T-cell (primary cell): ENCODE measurements at regions not wholly inside any gene's neighbourhood (a gene's known extent, or its start where the extent isn't known, plus 50 kb on each side); places are given as distances from the start of the nearest gene placed in this dataset.

Experiments
- ATAC-seq, 4 experiments: fragments of 200-7000 bp in 3 of 4; fragments of 150-1000 bp in 1 of 4; cut with Tn5 transposase; replicated peaks in 1 of 4; 1 replicate in 3 of 4; 2 replicates in 1 of 4; pipeline ENCODE4 v1.10.0; 2021; ENCODE audit warnings: moderate library complexity in 3 of 4, mild to moderate bottlenecking in 2 of 4, moderate number of reproducible peaks in 1 of 4
- CTCF ChIA-PET, 2 donors: fragments of 300-600 bp; sonication (Branson Sonifier 250); formaldehyde crosslinking; loops; one replicate each; lab custom pipeline; 2022; ENCODE audit warnings: antibody characterized with exemption in 2 of 2; lab: Charles Lee
- POLR2A ChIA-PET, 2 donors: fragments of 300-600 bp; sonication (Branson Sonifier 250); formaldehyde crosslinking; loops; one replicate each; lab custom pipeline; 2022; ENCODE audit warnings: antibody characterized with exemption in 2 of 2; lab: Charles Lee
- DNase-seq, 35 experiments: peaks; one replicate each; pipeline versions ENCODE4 v3.0.0 to v3.0.0-alpha.2; 2013 to 2023
- H3K27ac ChIP-seq: one replicate; pipeline ENCODE4 v1.5.1; 2013; ENCODE audit warnings: low read length
- H3K27me3 ChIP-seq, 2 experiments: replicated peaks in 1 of 2; 1 replicate in 1 of 2; 2 replicates in 1 of 2; pipeline versions ENCODE4 v1.6.1 to v1.7.0; 2013; ENCODE audit warnings: low read length in 1 of 2, mixed read lengths in 1 of 2; ENCODE audit not compliant: control insufficient read depth in 2 of 2, insufficient read depth in 2 of 2; ENCODE audit errors: extremely low read depth in 1 of 2
- H3K36me3 ChIP-seq, 2 donors: 1 replicate in 1 of 2; 2 replicates in 1 of 2; pipeline versions ENCODE4 v1.6.1 to v1.7.0; 2013; ENCODE audit warnings: low read length in 1 of 2; ENCODE audit not compliant: control insufficient read depth in 2 of 2, insufficient read depth in 1 of 2; ENCODE audit errors: extremely low read depth in 1 of 2
- H3K4me1 ChIP-seq, 2 experiments: 1 replicate in 1 of 2; 2 replicates in 1 of 2; pipeline versions ENCODE4 v1.6.1 to v1.7.0; 2013; ENCODE audit warnings: low read length in 2 of 2, mixed read lengths in 1 of 2; ENCODE audit not compliant: insufficient read depth in 2 of 2, control insufficient read depth in 1 of 2; ENCODE audit errors: extremely low read depth in 1 of 2
- H3K4me3 ChIP-seq, 2 donors: 1 replicate in 1 of 2; 2 replicates in 1 of 2; pipeline versions ENCODE4 v1.5.1 to v1.7.0; 2013; ENCODE audit warnings: mild to moderate bottlenecking in 2 of 2, low read length in 1 of 2, moderate library complexity in 1 of 2; ENCODE audit not compliant: control insufficient read depth in 1 of 2; ENCODE audit errors: extremely low read depth in 1 of 2
- H3K9me3 ChIP-seq: 2 replicates; pipeline ENCODE4 v1.7.0; 2013
- H3K27ac Mint-ChIP-seq, 2 donors: one replicate each; pipeline ENCODE4 v1.8.0; 2020 to 2021; ENCODE audit warnings: mild to moderate bottlenecking in 2 of 2, mixed read lengths in 2 of 2
- H3K27me3 Mint-ChIP-seq, 2 donors: one replicate each; pipeline ENCODE4 v1.8.0; 2021 to 2022; ENCODE audit warnings: mixed read lengths in 2 of 2
- H3K36me3 Mint-ChIP-seq: one replicate; pipeline ENCODE4 v1.8.0; 2021; ENCODE audit warnings: mixed read lengths
- H3K4me1 Mint-ChIP-seq, 3 donors: one replicate each; pipeline ENCODE4 v1.8.0; 2020 to 2022; ENCODE audit warnings: mixed read lengths in 3 of 3, mild to moderate bottlenecking in 1 of 3
- H3K4me3 Mint-ChIP-seq, 3 donors: one replicate each; pipeline ENCODE4 v1.8.0; 2020 to 2022; ENCODE audit warnings: mild to moderate bottlenecking in 3 of 3, mixed read lengths in 3 of 3, moderate library complexity in 3 of 3
- H3K9me3 Mint-ChIP-seq, 3 donors: one replicate each; pipeline ENCODE4 v1.8.0; 2020 to 2022; ENCODE audit warnings: mixed read lengths in 3 of 3
- WGBS: methylation state at CpG from one replicate; pipeline ENCODE4 v1.1.5; 2013; ENCODE audit warnings: missing lambda C conversion rate; ENCODE audit not compliant: insufficient coverage; 5-methylcytosine and 5-hydroxymethylcytosine counted together

DNA sequence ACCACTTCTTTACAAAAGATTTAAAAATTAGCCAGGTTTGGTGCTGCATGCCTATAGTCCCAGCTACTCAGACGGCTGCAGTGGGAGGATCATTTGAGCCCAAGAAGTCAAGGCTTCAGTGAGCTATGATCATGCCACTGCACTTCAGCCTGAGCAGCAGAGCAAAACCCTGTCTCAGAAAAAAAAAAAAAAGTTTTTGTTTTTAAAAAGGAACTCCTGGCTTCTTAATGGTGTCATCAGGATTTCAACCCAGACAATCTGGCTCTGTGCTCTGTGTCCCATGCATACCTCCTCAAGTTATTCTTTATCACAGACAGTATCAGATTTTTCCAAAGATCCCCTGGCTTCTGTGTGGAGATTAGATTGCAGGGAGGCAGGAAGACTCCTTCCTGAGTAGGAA lies 64.2 kb upstream of the IL12A start:
- ChIA-PET CTCF (interaction anchor here in 1 of 2 donors (0.7 kb wide), 1 partner anchor 125 kb away, joined by 3 read pairs; no protein-coding TSS in a partner anchor), POLR2A (no interaction called here)
- Mint-ChIP-seq H3K9me3 (no peaks in the 10 kb centered on the region), H3K4me3 (no peak overlapping the region), H3K27me3 (peaks cover 0 to 1% of the 10 kb centered on the region in 2 donors), H3K4me1 (peaks cover 0 to 3% (median 1%) of the 10 kb centered on the region in 3 donors), H3K36me3 (no peaks in the 10 kb centered on the region), H3K27ac (no peak overlapping the region)
- no CpG with 5 or more reads among the region's 1 CpG for WGBS
- Histone ChIP-seq H3K27ac (no peak overlapping the region), H3K4me3 (no peak overlapping the region), H3K4me1 (no peaks in the 10 kb centered on the region), H3K9me3 (no peaks in the 10 kb centered on the region), H3K36me3 (no peaks in the 10 kb centered on the region), H3K27me3 (no peaks in the 10 kb centered on the region)
- no peak for ATAC-seq
- no peak for DNase-seq

DNA sequence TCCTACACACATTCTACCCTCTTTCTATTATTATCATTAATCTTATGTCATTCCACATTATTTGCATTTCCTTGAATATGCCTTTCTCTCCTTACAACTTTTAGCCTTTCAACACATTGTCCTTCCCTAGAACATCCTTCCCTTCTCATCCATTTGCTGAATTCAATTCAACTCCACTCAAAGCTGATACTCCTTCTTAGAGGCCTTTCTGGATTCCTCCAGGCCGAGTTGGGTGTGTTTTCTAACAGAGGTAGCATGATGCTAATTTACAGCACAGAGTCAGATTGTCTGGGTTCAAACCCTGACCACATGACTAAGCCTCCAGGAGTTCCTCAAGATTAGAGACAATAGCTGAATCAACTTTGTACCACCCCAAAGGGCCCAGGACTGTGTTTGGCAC lies 63.4 kb upstream of the IL12A start:
- H3K27ac ChIP-seq, result no peak overlapping the region
- Mint-ChIP-seq H3K9me3 (no peaks in the 10 kb centered on the region), H3K27ac (no peak overlapping the region), H3K4me1 (peaks cover 0 to 4% (median 3%) of the 10 kb centered on the region in 3 donors), H3K36me3 (no peaks in the 10 kb centered on the region), H3K4me3 (no peak overlapping the region), H3K27me3 (no peaks in the 10 kb centered on the region)
- no CpG with 5 or more reads among the region's 1 CpG for WGBS
- ATAC-seq (no peak), DNase-seq (no peak)
- H3K27me3 ChIP-seq, result no peaks in the 10 kb centered on the region
- CTCF ChIA-PET, result no interaction called here
- H3K36me3 ChIP-seq, result no peaks in the 10 kb centered on the region
- POLR2A ChIA-PET, result no interaction called here
- H3K4me3 ChIP-seq, result no peak overlapping the region
- H3K9me3 ChIP-seq, result no peaks in the 10 kb centered on the region
- no peaks in the 10 kb centered on the region for H3K4me1 ChIP-seq

DNA sequence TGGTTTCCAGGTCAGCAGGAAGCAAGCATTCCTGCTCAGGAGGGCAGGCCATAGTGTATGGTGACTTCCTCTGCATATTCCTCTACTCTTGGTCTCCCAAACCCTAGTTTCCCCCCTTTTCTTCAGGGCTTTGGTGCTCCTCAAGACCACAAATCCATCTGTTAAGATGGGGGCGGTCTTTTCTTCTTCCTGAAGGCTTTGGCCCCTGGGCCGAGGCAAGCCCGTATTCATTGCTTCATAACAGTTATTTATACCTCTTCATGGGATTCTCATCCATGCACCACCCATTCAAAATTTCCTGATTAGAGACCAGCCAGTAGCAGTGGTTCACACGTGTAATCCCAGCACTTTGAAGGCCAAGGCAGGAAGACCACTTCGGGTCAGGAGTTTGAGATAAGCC lies 62.1 kb upstream of the IL12A start:
- Mint-ChIP-seq H3K27ac (no peak overlapping the region), H3K36me3 (no peaks in the 10 kb centered on the region), H3K4me1 (peaks cover 0 to 4% (median 3%) of the 10 kb centered on the region in 3 donors), H3K4me3 (no peak overlapping the region), H3K27me3 (no peaks in the 10 kb centered on the region), H3K9me3 (no peaks in the 10 kb centered on the region)
- Histone ChIP-seq H3K36me3 (no peaks in the 10 kb centered on the region), H3K4me3 (no peak overlapping the region), H3K9me3 (no peaks in the 10 kb centered on the region), H3K4me1 (no peaks in the 10 kb centered on the region), H3K27me3 (no peaks in the 10 kb centered on the region), H3K27ac (no peak overlapping the region)
- ATAC-seq (no peak), DNase-seq (no peak)
- ChIA-PET CTCF (no interaction called here), POLR2A (no interaction called here)
- 90% methylated on average over 3 of the region's 5 CpGs for WGBS

DNA sequence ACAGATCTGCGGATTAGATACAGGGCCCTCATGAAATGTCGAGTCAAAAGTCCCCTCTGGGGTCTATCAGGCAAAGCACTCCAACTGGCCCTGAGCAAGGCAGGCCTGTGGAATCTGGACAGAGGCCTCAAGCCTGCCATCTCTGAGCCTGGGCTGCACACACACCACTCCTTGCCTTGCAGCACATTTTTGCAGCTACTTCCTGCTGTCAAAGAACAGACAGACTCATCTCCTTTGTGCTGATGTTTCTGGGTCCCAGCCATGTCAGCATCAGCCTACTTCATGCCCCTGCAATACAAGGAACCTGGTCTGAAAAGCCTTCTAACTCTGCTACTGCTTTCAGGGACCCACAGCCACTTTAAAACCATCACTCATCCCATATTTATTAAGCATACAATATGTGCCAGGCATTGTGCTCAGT lies 60.6 kb upstream of the IL12A start:
- H3K9me3 ChIP-seq, result no peaks in the 10 kb centered on the region
- H3K4me3 ChIP-seq, result no peak overlapping the region
- POLR2A ChIA-PET, result no interaction called here
- WGBS, result 83% methylated on average over 2 of the region's 2 CpGs
- no peak overlapping the region for H3K27ac ChIP-seq
- peaks cover 0 to 3% (median 2%) of the 10 kb centered on the region in 3 donors for H3K9me3 Mint-ChIP-seq
- H3K36me3 ChIP-seq, result no peaks in the 10 kb centered on the region
- H3K36me3 Mint-ChIP-seq, result no peaks in the 10 kb centered on the region
- no peak for ATAC-seq
- H3K4me3 Mint-ChIP-seq, result no peak overlapping the region
- no peaks in the 10 kb centered on the region for H3K27me3 ChIP-seq
- CTCF ChIA-PET, result no interaction called here
- H3K27ac Mint-ChIP-seq, result no peak overlapping the region
- H3K4me1 ChIP-seq, result no peaks in the 10 kb centered on the region
- no peak for DNase-seq
- peaks cover 0 to 4% of the 10 kb centered on the region in 2 donors for H3K27me3 Mint-ChIP-seq
- H3K4me1 Mint-ChIP-seq, result peaks cover 0 to 4% (median 1%) of the 10 kb centered on the region in 3 donors

DNA sequence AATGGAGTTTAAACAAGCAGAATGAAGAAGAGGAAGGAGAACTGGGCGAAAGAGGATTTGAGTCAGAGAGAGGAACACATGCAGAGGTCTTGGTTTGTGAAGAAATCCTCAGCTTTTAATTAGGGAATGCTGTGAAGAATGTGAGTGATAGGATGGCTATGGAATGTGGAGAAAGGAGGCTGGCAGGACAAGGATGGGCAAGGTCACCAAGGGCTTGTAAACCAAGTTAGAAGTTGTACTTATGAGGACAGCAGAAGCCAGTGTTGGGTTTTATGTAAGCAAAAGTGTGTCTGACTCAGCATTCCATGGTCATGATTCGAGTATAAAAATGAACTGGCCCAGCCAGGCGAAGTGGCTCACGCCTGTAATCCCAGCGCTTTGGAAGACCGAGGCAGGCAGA lies 60.0 kb upstream of the IL12A start:
- Histone ChIP-seq H3K4me3 (no peak overlapping the region), H3K4me1 (no peaks in the 10 kb centered on the region), H3K9me3 (no peaks in the 10 kb centered on the region), H3K27me3 (no peaks in the 10 kb centered on the region), H3K27ac (no peak overlapping the region), H3K36me3 (no peaks in the 10 kb centered on the region)
- peaks cover 0 to 4% (median 0%) of the 10 kb centered on the region in 3 donors for H3K4me1 Mint-ChIP-seq
- WGBS, result 91% methylated on average over 6 of the region's 6 CpGs
- H3K9me3 Mint-ChIP-seq, result peaks cover 0 to 8% (median 8%) of the 10 kb centered on the region in 3 donors
- peaks cover 0 to 4% of the 10 kb centered on the region in 2 donors for H3K27me3 Mint-ChIP-seq
- DNase-seq (no peak), ATAC-seq (no peak)
- H3K4me3 Mint-ChIP-seq, result no peak overlapping the region
- ChIA-PET CTCF (interaction anchor here in 1 of 2 donors (1.2 kb wide), 1 partner anchor 78 kb away, joined by 5 read pairs; no protein-coding TSS in a partner anchor), POLR2A (no interaction called here)
- H3K36me3 Mint-ChIP-seq, result no peaks in the 10 kb centered on the region
- no peak overlapping the region for H3K27ac Mint-ChIP-seq

DNA sequence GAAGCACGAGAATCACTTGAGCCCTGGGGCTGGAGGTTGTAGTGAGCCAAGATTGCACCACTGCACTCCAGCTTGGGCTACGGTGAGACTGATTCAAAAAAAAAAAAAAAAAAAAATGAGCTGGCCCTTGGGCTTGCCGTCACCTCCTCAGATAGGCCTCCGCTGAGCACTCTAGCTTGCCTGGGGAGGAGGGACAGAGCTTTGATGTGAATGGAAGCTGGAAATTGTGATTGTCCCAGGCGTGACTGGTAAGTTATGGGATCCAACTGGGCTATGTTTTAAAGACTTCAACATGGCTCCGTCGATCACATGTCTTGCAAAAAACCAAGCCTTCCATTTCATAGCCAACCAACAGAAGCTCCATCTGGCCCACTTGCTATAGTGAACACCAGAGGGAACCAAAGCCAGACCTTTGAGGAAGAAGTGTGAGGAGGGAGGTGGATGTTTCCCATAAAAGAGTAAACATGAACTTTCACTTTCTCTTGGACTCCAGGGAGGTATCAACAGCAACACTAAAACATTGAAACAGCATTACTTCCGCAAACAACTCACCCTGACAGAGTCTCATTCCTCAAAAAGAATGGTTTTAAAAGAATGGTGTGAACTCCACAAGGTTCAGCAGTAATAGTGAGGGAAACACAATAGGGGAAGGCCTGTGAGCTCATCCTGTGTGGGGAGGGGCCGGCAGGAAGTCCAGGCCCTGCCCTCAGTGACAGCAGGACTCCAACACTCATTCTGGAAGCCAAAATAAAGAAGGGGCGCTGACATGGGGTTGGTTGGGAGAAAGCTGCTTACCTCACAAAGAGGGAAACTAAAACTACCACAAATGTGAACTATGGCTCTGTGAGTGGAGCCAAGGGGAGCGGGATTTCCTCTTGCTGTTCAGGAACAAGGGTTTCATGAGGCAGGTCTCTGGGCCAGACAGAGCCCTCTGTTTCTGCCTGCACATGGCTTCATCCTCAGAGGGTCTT lies 59.2 kb upstream of the IL12A start:
- no peak overlapping the region for H3K4me3 ChIP-seq
- H3K4me1 Mint-ChIP-seq, result peaks cover 0 to 4% (median 0%) of the 10 kb centered on the region in 3 donors
- H3K4me3 Mint-ChIP-seq, result no peak overlapping the region
- CTCF ChIA-PET, result interaction anchor here (0.6 to 1.2 kb wide), 4 partner anchors 13 to 756 kb away, joined by 3 to 9 read pairs (median 4); no protein-coding TSS in a partner anchor
- peaks cover 2 to 13% (median 9%) of the 10 kb centered on the region in 3 donors for H3K9me3 Mint-ChIP-seq
- H3K4me1 ChIP-seq, result no peaks in the 10 kb centered on the region
- no peaks in the 10 kb centered on the region for H3K27me3 ChIP-seq
- peaks cover 0 to 4% of the 10 kb centered on the region in 2 donors for H3K27me3 Mint-ChIP-seq
- WGBS, result 85% methylated on average over 4 of the region's 11 CpGs
- POLR2A ChIA-PET, result no interaction called here
- H3K27ac Mint-ChIP-seq, result peak overlapping the region in 1 of 2 donors; percentile 12
- no peak overlapping the region for H3K27ac ChIP-seq
- H3K9me3 ChIP-seq, result no peaks in the 10 kb centered on the region
- H3K36me3 Mint-ChIP-seq, result peaks cover under 1% of the 10 kb centered on the region
- peak in 1 of 35 experiments; percentile 4 for DNase-seq
- no peaks in the 10 kb centered on the region for H3K36me3 ChIP-seq
- peak in 1 of 4 experiments; percentile 19 for ATAC-seq
